PC-3 (cell line): ENCODE measurements at regions not wholly inside any gene's neighbourhood (a gene's known extent, or its start where the extent isn't known, plus 50 kb on each side); places are given as distances from the start of the nearest gene placed in this dataset.

Source experiments
- ATAC-seq: fragments of 200-7000 bp; cut with Tn5 transposase; 2 replicates; pipeline ENCODE4 v1.9.1; 2020; ENCODE audit warnings: mild to moderate bottlenecking, moderate library complexity
- BruUV-seq: library from RNA; stranded (reverse); fragments of 400-500 nt; replicated peaks from 2 replicates; lab custom pipeline; 2021; lab: Mats Ljungman, UMichigan
- CTCF ChIA-PET: fragments of 300-600 bp; sonication (Branson Sonifier 250); formaldehyde crosslinking; loops from one replicate; lab custom pipeline; 2022; ENCODE audit warnings: antibody characterized with exemption; lab: Charles Lee
- POLR2A ChIA-PET: fragments of 300-600 bp; sonication (Branson Sonifier 250); formaldehyde crosslinking; loops from one replicate; lab custom pipeline; 2022; ENCODE audit warnings: antibody characterized with exemption; ENCODE audit not compliant: unreplicated experiment; lab: Charles Lee
- DNase-seq: peaks from one replicate; pipeline ENCODE4 v3.0.0-alpha.2; 2015
- H2AFZ ChIP-seq: fragments of 300-600 bp; sonication (generic); 2 replicates; pipeline ENCODE4 v1.6.0; 2016; ENCODE audit warnings: antibody characterized with exemption, low read length
- H3F3A ChIP-seq: fragments of 300-600 bp; sonication (generic); one replicate; pipeline ENCODE4 v1.6.0; 2017; ENCODE audit warnings: antibody characterized with exemption, low read length, control low read depth, mild to moderate bottlenecking; ENCODE audit not compliant: unreplicated experiment
- H3K27ac ChIP-seq: fragments of 300-600 bp; sonication (generic); 2 replicates; pipeline ENCODE4 v1.5.1; 2016; ENCODE audit warnings: mild to moderate bottlenecking, low read length
- H3K27me3 ChIP-seq: fragments of 300-600 bp; sonication (generic); 2 replicates; pipeline ENCODE4 v1.6.1; 2016; ENCODE audit warnings: low read length, mixed read lengths
- H3K36me3 ChIP-seq: fragments of 300-600 bp; sonication (generic); 2 replicates; pipeline ENCODE4 v1.6.1; 2016; ENCODE audit warnings: low read depth, mixed run types, low read length, mixed read lengths
- H3K4me1 ChIP-seq: fragments of 300-600 bp; sonication (generic); 2 replicates; pipeline ENCODE4 v1.5.1; 2016; ENCODE audit warnings: low read length; ENCODE audit not compliant: insufficient read depth
- H3K4me2 ChIP-seq: fragments of 300-600 bp; sonication (generic); 2 replicates; pipeline ENCODE4 v1.6.0; 2016; ENCODE audit warnings: low read length
- H3K4me3 ChIP-seq: fragments of 300-600 bp; sonication (generic); 2 replicates; pipeline ENCODE4 v1.5.1; 2016; ENCODE audit warnings: mild to moderate bottlenecking, low read length, mixed read lengths
- H3K79me2 ChIP-seq: fragments of 300-600 bp; sonication (generic); 2 replicates; pipeline ENCODE4 v1.6.1; 2017; ENCODE audit warnings: low read length, mixed read lengths
- H3K9ac ChIP-seq: fragments of 300-600 bp; sonication (generic); 2 replicates; pipeline ENCODE4 v1.6.0; 2016; ENCODE audit warnings: mild to moderate bottlenecking, low read length
- H3K9me2 ChIP-seq: fragments of 300-600 bp; sonication (generic); replicated peaks from 2 replicates; pipeline ENCODE4 v1.6.1; 2016; ENCODE audit warnings: mixed run types, low read length, mixed read lengths
- H3K9me3 ChIP-seq: fragments of 300-600 bp; sonication (generic); 2 replicates; pipeline ENCODE4 v1.6.1; 2016; ENCODE audit warnings: low read length, mixed read lengths
- H4K20me1 ChIP-seq: fragments of 300-600 bp; sonication (generic); 2 replicates; pipeline ENCODE4 v1.6.1; 2016; ENCODE audit warnings: low read length, mixed read lengths
- EZH2 ChIP-seq: fragments of 300-600 bp; sonication (generic); IDR thresholded peaks from one replicate; pipeline ENCODE4 v1.6.1; 2017; ENCODE audit warnings: antibody characterized with exemption, mild to moderate bottlenecking, low read length; ENCODE audit not compliant: unreplicated experiment
- EZH2phosphoT487 ChIP-seq: fragments of 300-600 bp; sonication (generic); IDR thresholded peaks from 2 replicates; pipeline ENCODE4 v1.6.1; 2018; ENCODE audit warnings: mild to moderate bottlenecking, antibody characterized with exemption, low read length, borderline replicate concordance
- intact Hi-C: fragments of 100-400 bp; cut with micrococcal nuclease; formaldehyde crosslinking; loops from 2 replicates; pipeline ENCODE4 v1.9.0; 2023
- TF ChIP-seq, protein P1 (sequence below): fragments of 300-600 bp; sonication (generic); conservative IDR thresholded peaks from 2 replicates; pipeline ENCODE4 v1.5.1; 2017; ENCODE audit warnings: antibody characterized with exemption, low read depth, mild to moderate bottlenecking, low read length

DNA sequence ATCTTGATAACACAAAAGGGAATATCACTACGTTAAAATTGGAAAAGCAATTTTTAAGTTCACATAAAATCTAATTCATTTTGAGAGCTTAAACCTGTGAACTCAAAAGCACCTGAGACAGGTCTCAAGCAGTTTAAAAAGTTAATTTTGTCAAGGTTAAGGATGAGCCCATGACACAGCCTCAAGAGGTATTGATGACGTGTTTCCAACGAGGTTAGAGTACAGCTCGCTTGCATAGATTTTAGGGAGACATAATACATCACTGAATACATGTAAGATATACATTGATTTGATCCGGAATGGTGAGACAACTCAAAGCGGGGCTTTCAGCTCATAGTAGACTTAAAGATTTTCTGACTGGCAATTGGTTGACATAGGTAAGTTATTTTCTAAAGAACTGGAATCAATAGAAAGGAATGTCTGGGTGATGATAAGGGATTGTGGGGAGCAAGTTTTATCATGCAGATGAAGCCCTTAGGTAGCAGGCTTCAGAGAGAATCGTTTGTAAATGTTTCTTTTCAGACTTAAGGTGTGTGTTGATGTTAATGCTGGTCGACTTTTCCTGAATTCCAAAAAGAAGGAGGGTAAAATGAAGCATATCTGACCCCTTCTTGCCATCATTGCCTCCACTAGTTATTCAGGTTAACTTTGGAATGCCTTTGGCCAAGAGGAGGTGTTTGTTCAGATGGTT, 2890.6 kb downstream of the PCDH9 start:
- H3K4me1 ChIP-seq: no peaks in the 10 kb centered on the region

GRCh38 chr13:64338671-64339070, 2891.5 kb downstream of the PCDH9 start:
- Histone ChIP-seq H2AFZ (no peak overlapping the region), H3K4me1 (no peaks in the 10 kb centered on the region), H3K79me2 (no peaks in the 10 kb centered on the region), H3K9me2 (no peaks in the 10 kb centered on the region), H3K9ac (no peak overlapping the region), H3K36me3 (no peaks in the 10 kb centered on the region), H3K27me3 (no peaks in the 10 kb centered on the region), H3K4me3 (no peak overlapping the region), H3K4me2 (no peak overlapping the region), H3K9me3 (no peaks in the 10 kb centered on the region), H3K27ac (no peak overlapping the region), H3F3A (no peaks in the 10 kb centered on the region), H4K20me1 (no peaks in the 10 kb centered on the region)
- ChIA-PET CTCF (no interaction called here), POLR2A (no interaction called here)
- ATAC-seq (no peak), DNase-seq (no peak)
- intact Hi-C loops: no loop called here
- TF ChIP-seq, protein P1, sequence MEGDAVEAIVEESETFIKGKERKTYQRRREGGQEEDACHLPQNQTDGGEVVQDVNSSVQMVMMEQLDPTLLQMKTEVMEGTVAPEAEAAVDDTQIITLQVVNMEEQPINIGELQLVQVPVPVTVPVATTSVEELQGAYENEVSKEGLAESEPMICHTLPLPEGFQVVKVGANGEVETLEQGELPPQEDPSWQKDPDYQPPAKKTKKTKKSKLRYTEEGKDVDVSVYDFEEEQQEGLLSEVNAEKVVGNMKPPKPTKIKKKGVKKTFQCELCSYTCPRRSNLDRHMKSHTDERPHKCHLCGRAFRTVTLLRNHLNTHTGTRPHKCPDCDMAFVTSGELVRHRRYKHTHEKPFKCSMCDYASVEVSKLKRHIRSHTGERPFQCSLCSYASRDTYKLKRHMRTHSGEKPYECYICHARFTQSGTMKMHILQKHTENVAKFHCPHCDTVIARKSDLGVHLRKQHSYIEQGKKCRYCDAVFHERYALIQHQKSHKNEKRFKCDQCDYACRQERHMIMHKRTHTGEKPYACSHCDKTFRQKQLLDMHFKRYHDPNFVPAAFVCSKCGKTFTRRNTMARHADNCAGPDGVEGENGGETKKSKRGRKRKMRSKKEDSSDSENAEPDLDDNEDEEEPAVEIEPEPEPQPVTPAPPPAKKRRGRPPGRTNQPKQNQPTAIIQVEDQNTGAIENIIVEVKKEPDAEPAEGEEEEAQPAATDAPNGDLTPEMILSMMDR: no peak
- TF ChIP-seq EZH2 (no peak), EZH2phosphoT487 (no peak)
- no TSS peak for BruUV-seq

More for the DNA sequence above, 2890.6 kb downstream of the PCDH9 start:
- TF ChIP-seq EZH2 (no peak), EZH2phosphoT487 (no peak)
- Histone ChIP-seq H3K9me2 (no peaks in the 10 kb centered on the region), H3F3A (no peaks in the 10 kb centered on the region), H3K27ac (no peak overlapping the region), H4K20me1 (no peaks in the 10 kb centered on the region), H3K4me3 (no peak overlapping the region), H3K4me2 (no peak overlapping the region), H3K36me3 (no peaks in the 10 kb centered on the region), H3K9me3 (no peaks in the 10 kb centered on the region), H3K27me3 (no peaks in the 10 kb centered on the region), H2AFZ (no peak overlapping the region), H3K9ac (no peak overlapping the region), H3K79me2 (no peaks in the 10 kb centered on the region)
- ChIA-PET POLR2A (no interaction called here), CTCF (no interaction called here)
- no TSS peak for BruUV-seq
- intact Hi-C loops: no loop called here
- DNase-seq (no peak), ATAC-seq (no peak)

GRCh38 chr13:64333888-64334287, 2896.2 kb downstream of the PCDH9 start:
- POLR2A ChIA-PET: no interaction called here

More at GRCh38 chr13:64333888-64334287, 2896.2 kb downstream of the PCDH9 start:
- H3K4me1 ChIP-seq: no peaks in the 10 kb centered on the region
- H3K27me3 ChIP-seq: no peaks in the 10 kb centered on the region
- CTCF ChIA-PET: no interaction called here
- BruUV-seq: no TSS peak
- no peak overlapping the region for H2AFZ ChIP-seq
- no peak overlapping the region for H3K27ac ChIP-seq
- no peaks in the 10 kb centered on the region for H3K79me2 ChIP-seq
- no peak overlapping the region for H3K9ac ChIP-seq
- TF ChIP-seq EZH2phosphoT487: no peak
- no peak for TF ChIP-seq EZH2
- TF ChIP-seq, protein P1: no peak
- intact Hi-C loops: no loop called here
- no peaks in the 10 kb centered on the region for H3K9me3 ChIP-seq
- no peak for ATAC-seq
- DNase-seq: no peak
- H3K9me2 ChIP-seq: no peaks in the 10 kb centered on the region
- no peak overlapping the region for H3K4me3 ChIP-seq
- no peaks in the 10 kb centered on the region for H3F3A ChIP-seq
- no peaks in the 10 kb centered on the region for H3K36me3 ChIP-seq
- no peaks in the 10 kb centered on the region for H4K20me1 ChIP-seq
- H3K4me2 ChIP-seq: no peak overlapping the region
